ENCODE measurements at regions not wholly inside any gene's neighbourhood (a gene's known extent, or its start where the extent isn't known, plus 50 kb on each side); places are given as distances from the start of the nearest gene placed in this dataset.

DNA sequence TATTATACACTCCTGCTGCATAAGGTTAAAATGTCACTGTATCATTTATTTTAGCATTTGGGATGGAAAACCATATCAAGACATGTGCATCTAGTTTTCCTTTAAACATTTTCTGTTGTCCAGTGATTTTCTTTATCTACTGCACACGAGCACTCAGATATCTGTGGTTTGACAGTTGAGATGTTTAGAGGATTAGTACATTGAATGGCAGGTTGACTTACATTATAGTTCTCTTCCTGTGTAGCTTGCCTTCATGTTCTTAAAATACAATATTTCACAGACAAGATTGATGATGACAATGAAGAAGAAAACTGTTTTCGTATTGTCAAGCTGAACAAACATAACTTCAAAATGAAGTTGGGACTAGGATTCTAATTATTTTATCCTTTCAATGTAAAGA, 2378.4 kb upstream of the WWC1 start:
- WGBS, 2 donors: 72 to 82% methylated on average over 2 of the region's 2 CpGs
- no peaks in the 10 kb centered on the region for H3K9me3 ChIP-seq

GRCh38 chr5:165914456-165914855, 2377.0 kb upstream of the WWC1 start:
- intact Hi-C loops (cut with DNase I): no loop called here
- Histone ChIP-seq H3K4me3 (replicated peaks in 1 of 3) (no peak overlapping the region), H3K4me1 (no peaks in the 10 kb centered on the region), H3K27me3 (no peaks in the 10 kb centered on the region), H3K36me3 (no peaks in the 10 kb centered on the region), H3K9me3 (no peaks in the 10 kb centered on the region), H3K27ac (no peak overlapping the region)
- no peak for DNase-seq
- 94 to 97% methylated on average over 6 of the region's 6 CpGs for WGBS, 2 donors
- TF ChIP-seq POLR2A (IDR thresholded peaks at IDR 0.05) (no peak), CTCF (IDR thresholded peaks at IDR 0.05) (no peak)

More for the DNA sequence above, 2378.4 kb upstream of the WWC1 start:
- Histone ChIP-seq H3K27ac (no peak overlapping the region), H3K4me3 (replicated peaks in 1 of 3) (no peak overlapping the region), H3K27me3 (no peaks in the 10 kb centered on the region), H3K36me3 (no peaks in the 10 kb centered on the region), H3K4me1 (no peaks in the 10 kb centered on the region)
- TF ChIP-seq CTCF (IDR thresholded peaks at IDR 0.05): no peak
- TF ChIP-seq POLR2A (IDR thresholded peaks at IDR 0.05): no peak
- DNase-seq: no peak
- intact Hi-C loops (cut with DNase I): no loop called here

GRCh38 chr5:165919196-165919595, 2372.2 kb upstream of the WWC1 start:
- intact Hi-C loops (cut with DNase I): no loop called here
- H3K36me3 ChIP-seq: no peaks in the 10 kb centered on the region
- 95 to 97% methylated on average over 20 of the region's 20 CpGs for WGBS, 2 donors
- no peak for TF ChIP-seq CTCF (IDR thresholded peaks at IDR 0.05)
- no peak for TF ChIP-seq POLR2A (IDR thresholded peaks at IDR 0.05)
- H3K4me3 ChIP-seq (replicated peaks in 1 of 3): no peak overlapping the region
- no peaks in the 10 kb centered on the region for H3K9me3 ChIP-seq
- no peaks in the 10 kb centered on the region for H3K27me3 ChIP-seq
- no peak overlapping the region for H3K27ac ChIP-seq
- no peaks in the 10 kb centered on the region for H3K4me1 ChIP-seq
- no peak for DNase-seq

DNA sequence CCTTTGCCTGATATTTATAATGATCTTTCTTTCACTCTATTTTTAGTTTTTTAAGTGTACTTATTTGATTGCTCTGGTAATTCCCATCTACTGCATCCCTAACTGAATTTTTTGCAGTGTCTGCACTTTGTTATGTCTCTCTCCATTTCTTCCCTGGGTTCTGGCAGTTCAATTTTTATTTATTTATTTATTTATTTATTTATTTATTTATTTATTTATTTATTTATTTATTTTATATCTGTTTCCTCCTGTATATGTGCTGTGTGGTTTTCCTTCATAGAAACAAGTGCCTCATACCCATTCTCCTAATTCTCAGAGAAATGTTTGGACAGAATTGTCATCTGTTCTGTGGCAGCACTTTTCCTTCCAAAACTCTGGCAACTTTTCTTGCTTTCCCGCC, 2370.8 kb upstream of the WWC1 start:
- TF ChIP-seq CTCF (IDR thresholded peaks at IDR 0.05) (no peak), POLR2A (IDR thresholded peaks at IDR 0.05) (no peak)
- DNase-seq: no peak

GRCh38 chr5:165928971-165929370, 2362.5 kb upstream of the WWC1 start:
- no peak for TF ChIP-seq CTCF (IDR thresholded peaks at IDR 0.05)
- TF ChIP-seq POLR2A (IDR thresholded peaks at IDR 0.05): no peak
- Histone ChIP-seq H3K4me3 (replicated peaks in 1 of 3) (no peak overlapping the region), H3K4me1 (no peaks in the 10 kb centered on the region), H3K27ac (no peak overlapping the region), H3K27me3 (no peaks in the 10 kb centered on the region), H3K36me3 (no peaks in the 10 kb centered on the region), H3K9me3 (no peaks in the 10 kb centered on the region)
- DNase-seq: no peak
- intact Hi-C loops (cut with DNase I): no loop called here
- WGBS, 2 donors: 86 to 88% methylated on average over 6 of the region's 6 CpGs

More for the DNA sequence above, 2370.8 kb upstream of the WWC1 start:
- H3K27me3 ChIP-seq: no peaks in the 10 kb centered on the region
- 94 to 96% methylated on average over 1 of the region's 1 CpG for WGBS, 2 donors
- no peaks in the 10 kb centered on the region for H3K4me1 ChIP-seq
- no peaks in the 10 kb centered on the region for H3K36me3 ChIP-seq
- H3K27ac ChIP-seq: no peak overlapping the region
- no peak overlapping the region for H3K4me3 ChIP-seq (replicated peaks in 1 of 3)
- intact Hi-C loops (cut with DNase I): no loop called here
- H3K9me3 ChIP-seq: no peaks in the 10 kb centered on the region

All from thyroid gland (tissue), 4 donors.